Cardiac fibroblast (primary cell): ENCODE measurements at regions not wholly inside any gene's neighbourhood (a gene's known extent, or its start where the extent isn't known, plus 50 kb on each side); places are given as distances from the start of the nearest gene placed in this dataset.

Experiments
- DNase-seq, 2 donors: peaks; one replicate each; pipeline versions ENCODE4 v3.0.0 to v3.0.0-alpha.2; 2010; ENCODE audit warnings: low read depth in 2 of 2
- H3K4me3 ChIP-seq, 2 donors: replicated peaks in 1 of 2; 1 replicate in 1 of 2; 2 replicates in 1 of 2; pipeline ENCODE4 v1.5.1; 2011; ENCODE audit warnings: low read depth in 2 of 2, low read length in 2 of 2, mild to moderate bottlenecking in 2 of 2, moderate library complexity in 1 of 2
- TF ChIP-seq, protein P1 (sequence below): IDR thresholded peaks from one replicate; pipeline ENCODE4 v1.5.1; 2011; ENCODE audit warnings: low read depth, mild to moderate bottlenecking, low read length, inconsistent platforms

- no peak overlapping the region for H3K4me3 ChIP-seq
- TF ChIP-seq, protein P1, sequence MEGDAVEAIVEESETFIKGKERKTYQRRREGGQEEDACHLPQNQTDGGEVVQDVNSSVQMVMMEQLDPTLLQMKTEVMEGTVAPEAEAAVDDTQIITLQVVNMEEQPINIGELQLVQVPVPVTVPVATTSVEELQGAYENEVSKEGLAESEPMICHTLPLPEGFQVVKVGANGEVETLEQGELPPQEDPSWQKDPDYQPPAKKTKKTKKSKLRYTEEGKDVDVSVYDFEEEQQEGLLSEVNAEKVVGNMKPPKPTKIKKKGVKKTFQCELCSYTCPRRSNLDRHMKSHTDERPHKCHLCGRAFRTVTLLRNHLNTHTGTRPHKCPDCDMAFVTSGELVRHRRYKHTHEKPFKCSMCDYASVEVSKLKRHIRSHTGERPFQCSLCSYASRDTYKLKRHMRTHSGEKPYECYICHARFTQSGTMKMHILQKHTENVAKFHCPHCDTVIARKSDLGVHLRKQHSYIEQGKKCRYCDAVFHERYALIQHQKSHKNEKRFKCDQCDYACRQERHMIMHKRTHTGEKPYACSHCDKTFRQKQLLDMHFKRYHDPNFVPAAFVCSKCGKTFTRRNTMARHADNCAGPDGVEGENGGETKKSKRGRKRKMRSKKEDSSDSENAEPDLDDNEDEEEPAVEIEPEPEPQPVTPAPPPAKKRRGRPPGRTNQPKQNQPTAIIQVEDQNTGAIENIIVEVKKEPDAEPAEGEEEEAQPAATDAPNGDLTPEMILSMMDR, result no peak
- no peak for DNase-seq
Measured at GRCh38 chr4:10810411-10810810, 125.8 kb upstream of the CLNK start.

DNA sequence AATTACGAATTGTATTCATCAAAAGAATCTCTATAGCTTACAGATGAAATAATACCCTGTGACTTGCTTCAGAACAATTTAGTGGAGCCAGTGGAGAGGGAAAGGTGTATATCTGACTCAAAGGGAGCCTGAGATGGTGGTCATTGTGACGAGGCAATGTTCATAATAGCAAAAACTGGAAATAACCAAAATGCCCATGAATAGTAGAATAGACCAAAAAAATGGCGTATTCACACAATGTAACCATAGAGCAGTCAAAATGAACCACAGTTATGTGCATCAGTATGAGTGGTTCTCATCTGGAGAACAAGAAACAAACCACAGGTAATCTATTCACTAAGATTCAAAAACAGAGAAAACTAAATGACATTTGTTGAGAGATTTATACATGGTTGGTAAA lies 125.3 kb upstream of the CLNK start:
- H3K4me3 ChIP-seq, result no peak overlapping the region
- TF ChIP-seq, protein P1, result no peak

DNA sequence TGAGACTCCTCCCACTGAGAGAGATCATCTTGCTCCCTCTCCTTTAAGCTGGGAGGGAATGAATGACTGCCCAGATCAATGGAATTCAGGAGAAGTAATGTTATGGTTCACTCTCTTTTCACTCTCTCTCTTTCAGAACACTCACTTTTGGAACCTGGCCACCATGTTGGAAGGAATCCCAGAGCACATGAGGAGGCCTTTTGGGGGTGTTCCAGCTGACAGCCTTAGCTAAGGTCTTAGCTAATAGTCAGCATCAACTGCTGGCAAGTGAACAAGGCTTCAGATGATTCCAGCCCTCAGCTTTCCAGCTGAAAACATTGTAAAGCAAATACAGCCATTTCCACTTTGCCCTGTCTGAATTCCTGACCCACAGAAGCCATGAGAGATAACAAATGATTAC lies 124.0 kb upstream of the CLNK start:
- TF ChIP-seq, protein P1, result no peak
- no peak overlapping the region for H3K4me3 ChIP-seq
- peak; percentile 61 to 65 for DNase-seq

More for the DNA sequence above, 125.3 kb upstream of the CLNK start:
- DNase-seq, result no peak

DNA sequence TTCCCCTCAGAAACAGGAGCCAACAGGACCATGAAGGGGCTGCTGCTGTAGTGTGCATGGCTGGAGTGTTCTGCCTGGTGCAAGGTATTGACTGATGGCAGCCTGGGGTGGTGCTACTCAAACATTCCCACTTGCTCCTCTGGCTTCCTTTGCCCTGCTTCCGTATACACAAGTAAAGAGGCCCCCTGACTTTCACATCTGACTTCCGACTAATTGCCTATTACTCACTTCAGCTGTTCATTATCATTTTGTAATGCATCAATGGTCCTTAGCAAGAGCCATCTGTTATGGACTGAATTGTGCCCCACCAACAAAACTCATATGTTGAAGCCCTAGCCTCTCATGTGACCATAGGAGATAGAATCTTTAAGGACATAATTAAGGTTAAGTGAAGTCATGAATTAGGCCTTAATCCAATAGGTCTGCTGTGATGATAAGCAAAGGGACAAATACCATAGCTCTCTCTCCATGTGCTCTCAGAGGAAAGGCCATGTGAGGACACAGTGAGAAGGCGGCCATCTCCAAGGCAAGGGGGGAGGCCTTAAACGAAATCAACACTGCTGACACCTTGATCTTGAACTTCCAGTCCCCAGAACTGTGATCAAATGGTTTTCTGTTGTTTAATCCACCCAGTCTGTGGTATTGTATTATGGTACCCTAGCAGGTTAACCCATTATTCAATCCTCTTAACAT lies 122.5 kb upstream of the CLNK start:
- no peak for DNase-seq
- no peak overlapping the region for H3K4me3 ChIP-seq
- TF ChIP-seq, protein P1, result no peak

GRCh38 chr4:10803713-10804343 lies 119.3 kb upstream of the CLNK start:
- no peak for DNase-seq
- TF ChIP-seq, protein P1, result no peak
- H3K4me3 ChIP-seq, result no peak overlapping the region

DNA sequence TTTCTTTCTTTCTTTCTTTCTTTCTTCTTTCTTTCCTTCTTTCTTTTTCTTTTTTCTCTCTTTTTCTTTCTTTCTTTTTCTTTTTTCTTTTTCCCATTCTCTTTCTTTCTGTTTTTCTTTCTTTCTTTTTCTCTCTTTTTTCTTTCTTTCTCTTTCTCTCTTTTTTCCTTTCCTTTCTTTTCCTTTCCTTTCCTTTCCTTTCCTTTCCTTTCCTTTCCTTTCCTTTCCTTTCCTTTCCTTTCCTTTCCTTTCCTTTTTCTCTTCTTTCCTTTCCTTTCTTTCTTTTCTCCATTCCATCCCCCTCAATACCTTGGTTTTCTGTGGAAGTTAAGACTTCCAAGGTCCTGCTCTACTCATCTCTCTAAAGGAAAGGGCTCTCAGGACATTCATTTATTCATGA lies 102.8 kb upstream of the CLNK start:
- H3K4me3 ChIP-seq, result no peak overlapping the region
- TF ChIP-seq, protein P1, result no peak
- no peak for DNase-seq
